Hypothalamus (tissue), 51 donors: ENCODE measurements at regions not wholly inside any gene's neighbourhood (a gene's known extent, or its start where the extent isn't known, plus 50 kb on each side); places are given as distances from the start of the nearest gene placed in this dataset.
"Not testable (repeated sequence)": the region's sequence is repeated elsewhere in the genome, so short reads cannot be mapped to it uniquely, and the experiment has no call there.

Source experiments
- DNase-seq, 51 donors: peaks; one replicate each; lab custom pipeline; 2025; lab: John Stamatoyannopoulos, UW

- DNase-seq, result no peak
Measured at GRCh38 chr4:57309658-57310057, 199.5 kb upstream of the IGFBP7 start.

DNA sequence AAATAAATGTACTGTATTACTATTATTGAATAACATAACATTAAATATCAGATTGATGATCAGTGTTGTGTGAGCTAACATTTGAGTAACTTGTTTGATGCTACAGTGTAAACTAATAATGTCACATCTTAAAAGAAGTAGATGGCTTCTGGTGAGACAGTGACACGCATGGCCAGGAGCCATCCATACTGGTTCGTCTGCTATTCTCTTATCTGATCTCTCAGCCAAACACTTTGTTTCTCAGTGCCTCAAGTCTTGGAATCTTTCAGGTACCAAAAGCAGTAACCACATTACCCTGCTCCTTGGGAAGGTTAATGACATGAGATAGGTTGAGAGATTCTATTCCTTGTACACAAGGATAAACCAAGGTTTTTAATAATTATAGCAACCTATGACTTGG lies 198.1 kb upstream of the IGFBP7 start:
- no peak for DNase-seq

- no peak for DNase-seq
Measured at GRCh38 chr4:57305836-57306235, 195.7 kb upstream of the IGFBP7 start.

- DNase-seq, result peak in 11 of 51 donors; percentile 1 to 34 (median 8)
Measured at GRCh38 chr4:57303012-57303751, 193.0 kb upstream of the IGFBP7 start.

- not testable (repeated sequence) for DNase-seq
Measured at GRCh38 chr4:57300300-57300699, 190.1 kb upstream of the IGFBP7 start.

- no peak for DNase-seq
Measured at GRCh38 chr4:57291911-57292310, 181.7 kb upstream of the IGFBP7 start.

- no peak for DNase-seq
Measured at GRCh38 chr4:57287687-57288604, 177.8 kb upstream of the IGFBP7 start.

DNA sequence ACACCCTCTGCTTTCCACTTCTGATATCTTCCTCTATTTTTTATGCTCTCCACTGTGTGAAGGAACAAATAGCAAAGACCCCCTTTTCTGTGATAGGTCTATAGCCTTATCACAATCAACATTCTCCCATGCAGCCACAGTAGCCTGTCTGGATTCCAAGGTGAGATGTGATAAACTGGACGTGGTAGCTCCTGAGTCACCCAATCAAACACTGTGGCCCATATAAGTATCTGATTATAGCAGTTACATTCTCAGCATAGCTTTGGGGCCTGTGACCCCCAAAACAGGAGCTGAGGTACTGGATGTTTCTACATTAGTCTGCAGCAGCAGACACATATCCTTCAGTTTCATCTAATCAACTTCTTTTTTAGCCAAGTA lies 172.7 kb upstream of the IGFBP7 start:
- no peak for DNase-seq

DNA sequence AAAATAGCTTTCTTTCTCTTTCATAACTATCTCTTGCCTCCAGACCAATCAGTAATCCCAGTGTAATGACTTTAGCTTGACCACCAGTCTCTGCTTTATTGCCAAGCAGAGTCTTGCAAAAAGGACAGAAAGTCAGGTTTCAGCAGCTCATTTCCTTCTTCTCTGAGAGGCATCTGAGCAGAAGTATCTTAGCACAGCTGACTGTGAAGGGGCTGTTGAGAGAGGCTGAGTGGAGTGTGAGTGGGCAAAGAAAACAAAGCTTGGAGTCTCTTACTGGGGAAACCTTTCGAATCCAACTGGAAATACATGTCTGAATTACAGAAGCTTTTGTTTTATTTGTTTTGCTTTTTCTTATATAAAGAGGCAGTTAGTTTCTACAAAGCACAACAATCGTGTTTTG lies 170.3 kb upstream of the IGFBP7 start:
- peak in 1 of 51 donors; percentile 22 for DNase-seq

GRCh38 chr4:57278780-57279179 lies 168.6 kb upstream of the IGFBP7 start:
- DNase-seq, result no peak

DNA sequence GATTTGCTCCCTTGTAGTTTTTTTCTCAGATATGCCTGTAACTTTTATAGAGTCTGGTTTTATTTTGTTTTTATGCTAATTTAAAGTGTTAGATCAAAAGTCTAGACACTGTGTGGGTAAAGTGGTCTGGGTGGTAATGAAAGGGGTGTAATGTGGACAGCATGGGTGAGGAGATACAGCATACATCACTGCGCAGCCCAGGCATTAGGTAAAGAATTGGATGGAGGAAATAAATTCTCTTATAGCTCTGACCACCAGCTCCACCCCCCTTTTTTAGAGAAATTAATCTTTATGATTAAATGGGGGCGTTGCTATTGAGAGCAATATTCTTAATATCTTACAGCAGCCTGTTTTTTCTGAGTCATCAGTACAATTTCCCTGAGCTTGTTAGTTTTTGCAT lies 163.9 kb upstream of the IGFBP7 start:
- DNase-seq, result no peak

GRCh38 chr4:57270346-57270745 lies 160.2 kb upstream of the IGFBP7 start:
- DNase-seq, result peak in 1 of 51 donors; percentile 2

DNA sequence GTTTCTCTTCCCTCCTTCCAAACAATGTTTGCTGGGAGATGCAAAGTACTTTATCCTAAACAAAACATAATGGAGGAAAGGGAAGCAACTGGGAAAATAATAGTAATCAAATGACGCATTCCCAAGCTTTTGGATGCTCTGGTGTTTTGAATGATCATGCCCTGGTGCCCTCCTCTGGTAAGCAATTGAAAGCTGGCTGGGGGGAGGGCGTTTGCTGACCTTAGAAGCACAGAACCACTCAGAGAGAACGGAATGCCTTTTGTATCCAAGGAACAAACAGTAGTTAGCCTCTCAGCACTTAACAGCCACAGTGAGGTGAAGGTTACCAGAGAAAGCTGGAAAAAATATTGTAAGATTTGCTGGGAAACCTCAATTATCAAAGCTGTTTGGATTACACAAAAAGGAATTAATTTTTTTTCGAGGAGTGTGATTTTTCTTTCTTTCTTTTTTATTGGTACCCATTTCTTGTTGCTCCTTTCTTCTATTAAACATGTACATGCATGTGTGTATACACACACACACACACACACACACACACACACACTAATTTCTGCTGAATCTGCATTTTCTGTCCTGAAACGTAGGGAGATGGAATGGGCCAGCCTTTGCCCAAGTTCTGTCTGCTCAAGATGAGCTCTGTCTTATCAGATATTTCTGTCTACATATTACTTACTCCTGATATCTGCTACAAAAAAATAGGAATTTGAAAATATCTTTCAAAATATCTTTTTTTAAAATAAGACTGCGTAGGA lies 155.8 kb upstream of the IGFBP7 start:
- DNase-seq, result peak in 19 of 51 donors; percentile 2 to 45 (median 10)

DNA sequence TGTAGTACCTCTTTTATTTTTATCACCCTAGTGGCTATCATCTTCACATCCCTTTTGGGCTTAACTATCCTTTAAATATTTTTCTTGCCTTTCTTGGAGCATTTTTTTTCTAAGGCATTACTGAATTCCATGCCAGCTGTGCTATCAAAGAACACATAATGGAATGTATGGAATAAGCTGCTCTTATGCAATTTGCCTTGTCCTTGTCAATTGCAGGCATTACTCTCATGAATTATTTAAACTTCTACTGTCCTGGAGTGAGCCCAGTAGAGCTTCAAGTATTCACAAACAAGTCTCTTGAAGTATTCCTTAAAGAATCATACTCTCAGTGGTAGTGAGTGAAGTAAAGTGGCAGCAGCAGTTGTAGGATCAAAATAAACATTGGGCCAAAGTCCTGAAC lies 144.6 kb upstream of the IGFBP7 start:
- no peak for DNase-seq

GRCh38 chr4:57249083-57249482 lies 138.9 kb upstream of the IGFBP7 start:
- peak in 1 of 51 donors; percentile 50 for DNase-seq

DNA sequence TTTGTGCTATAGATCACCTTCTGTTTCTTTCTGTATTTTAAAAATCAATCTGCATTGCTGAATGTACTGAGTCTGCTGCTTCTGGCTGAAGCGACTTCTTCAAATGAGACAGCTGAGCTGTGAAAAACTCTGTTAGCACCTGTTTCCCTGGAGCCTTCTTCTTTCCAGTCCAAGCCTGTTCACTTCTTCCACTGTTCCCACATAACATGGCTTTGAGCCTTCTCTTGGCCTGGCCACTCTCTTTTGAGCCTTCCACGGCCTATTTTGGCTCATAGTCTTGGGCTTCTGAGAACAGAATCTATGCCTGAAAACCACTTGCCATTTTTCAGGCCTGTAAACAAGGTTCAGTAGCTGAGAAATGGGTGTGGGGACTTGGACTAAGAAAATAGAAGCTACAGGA lies 132.9 kb upstream of the IGFBP7 start:
- DNase-seq, result peak in 14 of 51 donors; percentile 2 to 24 (median 10)

DNA sequence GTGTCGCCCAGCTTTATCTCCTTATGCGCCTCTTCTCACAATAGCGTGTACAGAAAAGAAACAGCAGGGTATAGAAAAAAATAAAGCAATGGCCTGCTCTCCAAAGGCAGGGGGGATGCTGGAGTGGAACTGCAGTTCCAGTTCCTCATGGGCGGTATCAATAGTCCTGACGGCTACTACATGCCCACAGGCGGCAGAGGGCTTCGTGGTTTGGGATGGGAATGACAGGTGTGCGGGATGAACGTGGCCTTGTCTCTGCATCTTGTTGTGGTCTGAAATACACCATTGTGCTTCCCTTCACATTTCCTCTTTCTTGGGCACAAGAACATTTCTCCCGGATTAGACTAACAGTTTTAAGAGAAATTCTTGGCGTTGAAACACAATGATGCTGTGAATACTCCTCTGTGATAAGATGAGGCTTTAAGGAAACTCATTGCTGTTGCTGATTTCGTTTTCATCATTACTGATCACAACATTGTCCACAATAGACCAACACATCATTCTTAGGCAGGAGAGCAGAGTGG lies 124.1 kb upstream of the IGFBP7 start:
- peak in 2 of 51 donors; percentile 2 to 7 for DNase-seq

- no peak for DNase-seq
Measured at GRCh38 chr4:57233386-57233785, 123.2 kb upstream of the IGFBP7 start.

DNA sequence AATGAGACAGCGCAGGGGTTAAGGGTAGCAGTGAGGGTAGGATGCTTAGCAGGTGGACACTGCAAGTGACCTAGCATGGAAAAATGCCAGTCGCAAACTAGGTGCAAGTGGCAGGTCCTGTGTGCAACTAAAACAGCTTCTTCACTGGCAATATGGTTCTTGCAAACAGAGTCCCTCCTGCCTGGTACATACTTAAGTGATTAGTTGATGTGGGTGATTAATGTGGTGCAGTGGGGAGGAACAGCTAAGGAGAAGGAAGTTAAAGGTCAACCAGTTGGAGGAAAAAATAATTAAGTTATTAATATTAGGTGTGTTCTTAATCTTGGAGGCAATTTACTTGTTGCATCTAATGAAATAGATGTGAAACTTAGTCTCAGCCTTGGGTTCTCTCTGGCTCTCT lies 121.6 kb upstream of the IGFBP7 start:
- no peak for DNase-seq

GRCh38 chr4:57220734-57221133 lies 110.5 kb upstream of the IGFBP7 start:
- DNase-seq, result no peak

- no peak for DNase-seq
Measured at GRCh38 chr4:57220172-57220571, 110.0 kb upstream of the IGFBP7 start.
